Osteoblast (primary cell): ENCODE measurements at regions not wholly inside any gene's neighbourhood (a gene's known extent, or its start where the extent isn't known, plus 50 kb on each side); places are given as distances from the start of the nearest gene placed in this dataset.
A peak's percentile ranks its signal among the peaks of the same experiment; 100 is the strongest.

Source experiments
- DNase-seq: peaks from one replicate; pipeline ENCODE4 v3.0.0; 2011; ENCODE audit warnings: low spot score, mixed read lengths; ENCODE audit not compliant: insufficient read length; ENCODE audit errors: missing footprints
- H2AFZ ChIP-seq: 2 replicates; pipeline ENCODE4 v1.6.0; 2011; ENCODE audit warnings: mild to moderate bottlenecking, low read length
- H3K27ac ChIP-seq: 2 replicates; pipeline ENCODE4 v1.5.1; 2011; ENCODE audit warnings: mild to moderate bottlenecking, low read depth, low read length, moderate library complexity
- H3K27me3 ChIP-seq: 2 replicates; pipeline ENCODE4 v1.6.0; 2012; ENCODE audit warnings: mild to moderate bottlenecking, control low read depth, inconsistent platforms, low read length, moderate library complexity; ENCODE audit not compliant: insufficient read depth
- H3K36me3 ChIP-seq: 2 replicates; pipeline ENCODE4 v1.5.1; 2011; ENCODE audit warnings: mild to moderate bottlenecking, low read length, control low read depth, moderate library complexity; ENCODE audit not compliant: insufficient read depth
- H3K4me1 ChIP-seq: 2 replicates; pipeline ENCODE4 v1.5.1; 2011; ENCODE audit warnings: mild to moderate bottlenecking, low read length, control low read depth, moderate library complexity; ENCODE audit not compliant: insufficient read depth
- H3K4me2 ChIP-seq: 2 replicates; pipeline ENCODE4 v1.6.0; 2011; ENCODE audit warnings: mild to moderate bottlenecking, low read length; ENCODE audit not compliant: insufficient read depth
- H3K4me3 ChIP-seq: fragments of 200-600 bp; sonication (generic); 3 replicates; pipeline ENCODE4 v1.5.1; 2012; ENCODE audit warnings: mild to moderate bottlenecking, low read length, inconsistent platforms; ENCODE audit not compliant: insufficient read depth
- H3K79me2 ChIP-seq: 2 replicates; pipeline ENCODE4 v1.6.0; 2012; ENCODE audit warnings: mild to moderate bottlenecking, low read length, control low read depth, inconsistent platforms; ENCODE audit not compliant: insufficient read depth
- H3K9me3 ChIP-seq: 2 replicates; pipeline ENCODE4 v1.5.1; 2011; ENCODE audit warnings: low read depth, low read length, control low read depth
- H4K20me1 ChIP-seq: 2 replicates; pipeline ENCODE4 v1.6.0; 2012; ENCODE audit warnings: mild to moderate bottlenecking, low read length, control low read depth; ENCODE audit not compliant: insufficient read depth
- CTCF ChIP-seq: IDR thresholded peaks from 2 replicates; pipeline ENCODE4 v1.5.1; 2011; ENCODE audit warnings: mild to moderate bottlenecking, low read depth, low read length, moderate library complexity; ENCODE audit errors: extremely low read depth

- Histone ChIP-seq H3K4me1 (no peaks in the 10 kb centered on the region), H3K27ac (no peak overlapping the region), H3K27me3 (no peaks in the 10 kb centered on the region), H3K4me2 (no peak overlapping the region), H3K79me2 (no peaks in the 10 kb centered on the region), H4K20me1 (no peaks in the 10 kb centered on the region), H3K36me3 (no peaks in the 10 kb centered on the region), H3K9me3 (no peaks in the 10 kb centered on the region), H2AFZ (no peak overlapping the region), H3K4me3 (no peak overlapping the region)
- DNase-seq = peak; percentile 5
- TF ChIP-seq CTCF = no peak
These were observed 459.5 kb downstream of the RMST start for GRCh38 chr12:97921979-97922722.

GRCh38 chr12:97923546-97923945 is 460.9 kb downstream of the RMST start:
- no peaks in the 10 kb centered on the region for H3K9me3 ChIP-seq
- no peak overlapping the region for H2AFZ ChIP-seq
- no peaks in the 10 kb centered on the region for H4K20me1 ChIP-seq
- H3K36me3 ChIP-seq = no peaks in the 10 kb centered on the region
- no peak for DNase-seq
- no peak overlapping the region for H3K27ac ChIP-seq
- no peak overlapping the region for H3K4me3 ChIP-seq
- TF ChIP-seq CTCF = no peak
- no peak overlapping the region for H3K4me2 ChIP-seq
- no peaks in the 10 kb centered on the region for H3K79me2 ChIP-seq
- no peaks in the 10 kb centered on the region for H3K4me1 ChIP-seq
- H3K27me3 ChIP-seq = no peaks in the 10 kb centered on the region

GRCh38 chr12:97924122-97924521 is 461.5 kb downstream of the RMST start:
- H3K4me3 ChIP-seq = no peak overlapping the region
- no peaks in the 10 kb centered on the region for H3K9me3 ChIP-seq
- no peaks in the 10 kb centered on the region for H3K79me2 ChIP-seq
- no peak overlapping the region for H3K27ac ChIP-seq
- no peaks in the 10 kb centered on the region for H4K20me1 ChIP-seq
- no peaks in the 10 kb centered on the region for H3K36me3 ChIP-seq
- H3K4me1 ChIP-seq = no peaks in the 10 kb centered on the region
- H3K27me3 ChIP-seq = no peaks in the 10 kb centered on the region
- no peak overlapping the region for H2AFZ ChIP-seq
- TF ChIP-seq CTCF = no peak
- H3K4me2 ChIP-seq = no peak overlapping the region
- no peak for DNase-seq

GRCh38 chr12:97927977-97928376 is 465.4 kb downstream of the RMST start:
- no peak for TF ChIP-seq CTCF
- no peak for DNase-seq
- Histone ChIP-seq H3K4me1 (no peaks in the 10 kb centered on the region), H3K79me2 (no peaks in the 10 kb centered on the region), H3K27me3 (no peaks in the 10 kb centered on the region), H3K4me2 (no peak overlapping the region), H3K27ac (no peak overlapping the region), H2AFZ (no peak overlapping the region), H3K4me3 (no peak overlapping the region), H4K20me1 (no peaks in the 10 kb centered on the region), H3K36me3 (no peaks in the 10 kb centered on the region), H3K9me3 (no peaks in the 10 kb centered on the region)
